H1 (cell line): ENCODE measurements at regions not wholly inside any gene's neighbourhood (a gene's known extent, or its start where the extent isn't known, plus 50 kb on each side); places are given as distances from the start of the nearest gene placed in this dataset.

Source experiments
- CTCF ChIA-PET: fragments of 300-600 bp; sonication (Branson Sonifier 250); formaldehyde crosslinking; loops from one replicate; lab custom pipeline; 2021; ENCODE audit not compliant: partially characterized antibody; lab: Charles Lee
- POLR2A ChIA-PET: fragments of 300-600 bp; sonication (Branson Sonifier 250); formaldehyde crosslinking; loops from one replicate; lab custom pipeline; 2021; ENCODE audit warnings: inconsistent platforms; ENCODE audit not compliant: partially characterized antibody; lab: Charles Lee
- DNase-seq, 2 experiments: peaks; one replicate each; pipeline versions ENCODE4 v3.0.0 to v3.0.0-alpha.2; 2010 to 2022; ENCODE audit warnings: low spot score in 2 of 2, low read depth in 1 of 2, mixed read lengths in 1 of 2
- FAIRE-seq: peaks from 2 replicates; lab custom pipeline; 2011; peaks lifted over from hg19 to GRCh38; lab: Jason Lieb, UNC
- H2AFZ ChIP-seq: 2 replicates; pipeline ENCODE4 v1.8.1; 2012; ENCODE audit warnings: low read length, inconsistent platforms
- H2AK5ac ChIP-seq: 2 replicates; pipeline ENCODE4 v1.6.1; 2013; ENCODE audit warnings: low read depth, low read length
- H2BK120ac ChIP-seq: replicated peaks from 2 replicates; pipeline ENCODE3; 2013; ENCODE audit warnings: low read depth, low read length, inconsistent platforms
- H2BK12ac ChIP-seq: 2 replicates; pipeline ENCODE4 v1.6.1; 2013; ENCODE audit warnings: low read depth, low read length
- H2BK15ac ChIP-seq: 2 replicates; pipeline ENCODE4 v1.6.1; 2013; ENCODE audit warnings: low read length
- H2BK20ac ChIP-seq: 2 replicates; pipeline ENCODE4 v1.6.1; 2013; ENCODE audit warnings: low read length
- H2BK5ac ChIP-seq: 2 replicates; pipeline ENCODE4 v1.6.1; 2013; ENCODE audit warnings: low read depth, low read length
- H3K14ac ChIP-seq: 2 replicates; pipeline ENCODE4 v1.6.1; 2013; ENCODE audit warnings: inconsistent platforms; ENCODE audit not compliant: insufficient read length
- H3K18ac ChIP-seq: 2 replicates; pipeline ENCODE4 v1.6.1; 2013; ENCODE audit warnings: low read length; ENCODE audit errors: extremely low read depth
- H3K23ac ChIP-seq: 2 replicates; pipeline ENCODE4 v1.6.1; 2013; ENCODE audit warnings: inconsistent platforms; ENCODE audit not compliant: insufficient read length
- H3K23me2 ChIP-seq: 2 replicates; pipeline ENCODE4 v1.6.1; 2013; ENCODE audit warnings: low read depth, low read length
- H3K27ac ChIP-seq: 2 replicates; pipeline ENCODE4 v1.6.1; 2011; ENCODE audit warnings: low read depth, low read length, inconsistent platforms
- H3K27me3 ChIP-seq, 4 experiments: replicated peaks in 1 of 4; 1 replicate in 1 of 4; 2 replicates in 3 of 4; pipeline versions ENCODE4 v1.6.1 to v1.8.1; 2011 to 2013; ENCODE audit warnings: low read length in 3 of 4, mild to moderate bottlenecking in 3 of 4, inconsistent platforms in 2 of 4, mixed read lengths in 2 of 4, moderate library complexity in 1 of 4; ENCODE audit not compliant: control insufficient read depth in 3 of 4, insufficient read depth in 3 of 4; ENCODE audit errors: extremely low read depth in 1 of 4
- H3K36me3 ChIP-seq, 4 experiments: 2 replicates each; pipeline versions ENCODE4 v1.6.1 to v1.8.1; 2011 to 2013; ENCODE audit warnings: mild to moderate bottlenecking in 4 of 4, low read length in 3 of 4, moderate library complexity in 2 of 4, control low read depth in 1 of 4, inconsistent platforms in 1 of 4; ENCODE audit not compliant: insufficient read depth in 4 of 4, control insufficient read depth in 2 of 4
- H3K4ac ChIP-seq: replicated peaks from 2 replicates; pipeline ENCODE3; 2013; ENCODE audit warnings: low read length, low read depth, mixed read lengths, inconsistent platforms; ENCODE audit not compliant: insufficient read length
- H3K4me1 ChIP-seq, 4 experiments: replicated peaks in 1 of 4; 1 replicate in 1 of 4; 2 replicates in 3 of 4; pipeline versions ENCODE4 v1.6.1 to v1.8.1; 2011 to 2013; ENCODE audit warnings: low read length in 3 of 4, inconsistent platforms in 2 of 4, mixed read lengths in 1 of 4; ENCODE audit not compliant: insufficient read depth in 4 of 4, control insufficient read depth in 3 of 4
- H3K4me2 ChIP-seq, 2 experiments: 2 replicates each; pipeline versions ENCODE4 v1.6.1 to v1.8.1; 2011 to 2013; ENCODE audit warnings: low read depth in 2 of 2, low read length in 2 of 2, control low read depth in 1 of 2, inconsistent platforms in 1 of 2, mild to moderate bottlenecking in 1 of 2; ENCODE audit not compliant: insufficient read depth in 1 of 2
- H3K4me3 ChIP-seq, 4 experiments: fragments of 200-600, 300-600 bp in 1 of 4; sonication (generic), shearing (Covaris generic), sonication (Bioruptor Twin) in 1 of 4; 2 replicates each; pipeline versions ENCODE4 v1.5.1 to v1.8.1; 2011 to 2016; ENCODE audit warnings: low read length in 4 of 4, low read depth in 3 of 4, control low read depth in 2 of 4, inconsistent platforms in 2 of 4, mild to moderate bottlenecking in 2 of 4, mixed read lengths in 1 of 4, moderate library complexity in 1 of 4; ENCODE audit not compliant: insufficient read depth in 2 of 4; ENCODE audit errors: extremely low read depth in 1 of 4
- H3K56ac ChIP-seq: replicated peaks from 2 replicates; pipeline ENCODE3; 2013; ENCODE audit warnings: low read depth, mild to moderate bottlenecking, mixed read lengths, low read length, inconsistent platforms; ENCODE audit not compliant: insufficient read length
- H3K79me1 ChIP-seq: 2 replicates; pipeline ENCODE4 v1.6.1; 2013; ENCODE audit warnings: low read depth, low read length, control low read depth
- H3K79me2 ChIP-seq, 2 experiments: 2 replicates each; pipeline versions ENCODE4 v1.6.1 to v1.8.1; 2012 to 2013; ENCODE audit warnings: low read length in 2 of 2, mild to moderate bottlenecking in 2 of 2, inconsistent platforms in 1 of 2; ENCODE audit not compliant: insufficient read depth in 2 of 2, control insufficient read depth in 1 of 2
- H3K9ac ChIP-seq, 4 experiments: replicated peaks in 1 of 4; 1 replicate in 1 of 4; 2 replicates in 3 of 4; pipeline versions ENCODE4 v1.6.1 to v1.8.1; 2011 to 2013; ENCODE audit warnings: low read depth in 3 of 4, low read length in 3 of 4, control low read depth in 2 of 4, mild to moderate bottlenecking in 2 of 4, moderate library complexity in 2 of 4, inconsistent platforms in 1 of 4; ENCODE audit errors: extremely low read depth in 1 of 4
- H3K9me3 ChIP-seq, 2 experiments: 2 replicates each; pipeline versions ENCODE4 v1.6.1 to v1.8.1; 2012 to 2013; ENCODE audit warnings: mild to moderate bottlenecking in 2 of 2, moderate library complexity in 2 of 2, control low read depth in 1 of 2, inconsistent platforms in 1 of 2, low read depth in 1 of 2, low read length in 1 of 2, mixed read lengths in 1 of 2; ENCODE audit not compliant: insufficient read depth in 2 of 2
- H4K20me1 ChIP-seq, 2 experiments: replicated peaks in 1 of 2; 2 replicates each; pipeline versions ENCODE3 to v1.8.1; 2011 to 2013; ENCODE audit warnings: inconsistent platforms in 2 of 2, low read length in 2 of 2, mild to moderate bottlenecking in 1 of 2; ENCODE audit not compliant: insufficient read depth in 2 of 2, control insufficient read depth in 1 of 2
- H4K5ac ChIP-seq: 2 replicates; pipeline ENCODE4 v1.6.1; 2013; ENCODE audit warnings: low read length, low read depth, mixed read lengths, inconsistent platforms; ENCODE audit not compliant: insufficient read length
- H4K8ac ChIP-seq: 2 replicates; pipeline ENCODE4 v1.8.0; 2013; ENCODE audit warnings: mild to moderate bottlenecking, moderate library complexity, low read length, inconsistent platforms; ENCODE audit not compliant: insufficient read depth; ENCODE audit errors: extremely low read depth
- H4K91ac ChIP-seq: replicated peaks from 2 replicates; pipeline ENCODE3; 2013; ENCODE audit warnings: low read length, mixed read lengths, inconsistent platforms; ENCODE audit not compliant: insufficient read length
- BACH1 ChIP-seq: IDR thresholded peaks from 2 replicates; pipeline ENCODE4 v1.6.1; 2012; ENCODE audit warnings: low read length, improper control_type of control experiment
- CBX8 ChIP-seq: fragments of 300-800, 300-1000 bp; sonication (generic); IDR thresholded peaks from 2 replicates; pipeline ENCODE4 v1.7.1; 2016; ENCODE audit warnings: low read depth, low read length, borderline replicate concordance
- EGR1 ChIP-seq: IDR thresholded peaks from 2 replicates; pipeline ENCODE4 v1.6.1; 2011; ENCODE audit warnings: low read depth, low read length, borderline replicate concordance
- GABPA ChIP-seq: IDR thresholded peaks from 2 replicates; pipeline ENCODE4 v1.6.1; 2011; ENCODE audit warnings: mild to moderate bottlenecking, low read length, moderate library complexity, borderline replicate concordance; ENCODE audit not compliant: insufficient read depth
- POU5F1 ChIP-seq: IDR thresholded peaks from 2 replicates; pipeline ENCODE4 v1.6.1; 2011; ENCODE audit warnings: low read depth, mild to moderate bottlenecking, low read length, moderate library complexity
- RAD21 ChIP-seq, 2 experiments: IDR thresholded peaks in 1 of 2; conservative IDR thresholded peaks in 1 of 2; 2 replicates each; pipeline ENCODE4 v1.6.1; 2011; ENCODE audit warnings: low read depth in 2 of 2, low read length in 2 of 2, improper control_type of control experiment in 1 of 2, inconsistent platforms in 1 of 2, mild to moderate bottlenecking in 1 of 2, moderate library complexity in 1 of 2
- RBBP5 ChIP-seq: IDR thresholded peaks from 2 replicates; pipeline ENCODE4 v1.7.1; 2012; ENCODE audit warnings: low read depth, mild to moderate bottlenecking, inconsistent platforms, low read length, moderate library complexity, borderline replicate concordance
- RXRA ChIP-seq: IDR thresholded peaks from 2 replicates; pipeline ENCODE4 v1.6.1; 2011; ENCODE audit warnings: low read depth, mild to moderate bottlenecking, low read length, moderate library complexity; ENCODE audit not compliant: insufficient read depth
- SAP30 ChIP-seq: fragments of 300-600 bp; sonication (generic); IDR thresholded peaks from 2 replicates; pipeline ENCODE4 v1.7.1; 2012; ENCODE audit warnings: low read length, moderate library complexity, mild to moderate bottlenecking, inconsistent platforms; ENCODE audit not compliant: insufficient read depth, insufficient replicate concordance
- SP1 ChIP-seq: IDR thresholded peaks from 2 replicates; pipeline ENCODE4 v1.6.1; 2011; ENCODE audit warnings: low read depth, low read length
- SP2 ChIP-seq: IDR thresholded peaks from 2 replicates; pipeline ENCODE4 v1.6.1; 2012; ENCODE audit warnings: mild to moderate bottlenecking, low read length, inconsistent platforms
- SUZ12 ChIP-seq: fragments of 200-600 bp; sonication (generic); IDR thresholded peaks from 2 replicates; pipeline ENCODE4 v1.6.1; 2012; ENCODE audit warnings: mild to moderate bottlenecking, inconsistent platforms, low read length, moderate library complexity, mixed read lengths
- YY1 ChIP-seq: IDR thresholded peaks from 2 replicates; pipeline ENCODE4 v1.6.1; 2011; ENCODE audit warnings: low read depth, mild to moderate bottlenecking, low read length
- WGBS, 2 experiments: shearing (Covaris generic) in 1 of 2; methylation state at CpG; one replicate each; pipeline versions ENCODE4 v1.1.6 to v1.1.7; 2013 to 2015; ENCODE audit warnings: low lambda C conversion rate in 2 of 2, mixed read lengths in 2 of 2, inconsistent platforms in 1 of 2, low coverage in 1 of 2, missing lambda C conversion rate in 1 of 2; ENCODE audit not compliant: insufficient replicate concordance in 2 of 2, insufficient coverage in 1 of 2, insufficient read length in 1 of 2; ENCODE audit errors: extremely low coverage in 1 of 2, missing lambda C conversion rate in 1 of 2; 5-methylcytosine and 5-hydroxymethylcytosine counted together
- TF ChIP-seq, protein P1 (sequence below): IDR thresholded peaks from 2 replicates; pipeline ENCODE4 v1.6.1; 2011; ENCODE audit warnings: low read length, improper control_type of control experiment

DNA sequence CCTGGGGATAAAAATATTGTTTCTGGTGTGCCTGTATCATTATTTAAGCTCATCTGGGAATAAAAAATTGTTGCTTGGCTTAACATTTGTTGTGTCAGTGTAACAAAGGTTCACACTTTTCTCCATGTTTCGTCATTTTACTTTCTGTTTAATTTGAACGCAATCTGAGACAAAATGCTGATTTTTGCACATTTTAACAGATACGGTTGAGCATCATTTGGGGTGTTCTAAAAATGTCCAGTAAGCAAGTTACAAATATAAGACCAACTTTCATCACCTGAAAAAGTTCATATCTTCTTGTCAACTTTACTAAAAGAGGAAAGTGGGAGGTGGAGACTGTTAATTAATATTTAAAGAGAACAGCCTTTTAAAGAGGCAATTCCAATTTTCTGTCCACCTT is 134.8 kb upstream of the CNTN4 start:
- no peak for DNase-seq
- H4K5ac ChIP-seq, result no peak overlapping the region
- 93% methylated on average over 3 of the region's 3 CpGs; no CpG with 5 or more reads in 1 of the 2 experiments for WGBS, 2 experiments
- no peak overlapping the region for H3K18ac ChIP-seq
- H4K91ac ChIP-seq, result no peak overlapping the region
- no peak overlapping the region for H3K4me2 ChIP-seq
- no peak overlapping the region for H3K56ac ChIP-seq
- H4K8ac ChIP-seq, result no peak overlapping the region
- H3K14ac ChIP-seq, result no peak overlapping the region
- H3K79me2 ChIP-seq, result no peaks in the 10 kb centered on the region
- no peak overlapping the region for H2AFZ ChIP-seq
- H3K4me1 ChIP-seq, result no peaks in the 10 kb centered on the region
- no peaks in the 10 kb centered on the region for H3K9me3 ChIP-seq
- CTCF ChIA-PET, result interaction anchor here (0.9 to 1.2 kb wide), 2 partner anchors 24 to 1055 kb away, joined by 4 read pairs; no protein-coding TSS in a partner anchor
- no peaks in the 10 kb centered on the region for H3K36me3 ChIP-seq
- no peak overlapping the region for H2BK5ac ChIP-seq
- no peak overlapping the region for H2BK15ac ChIP-seq
- no peak overlapping the region for H2BK120ac ChIP-seq
- no peak overlapping the region for H3K4me3 ChIP-seq
- H2BK12ac ChIP-seq, result no peak overlapping the region
- no peaks in the 10 kb centered on the region for H3K79me1 ChIP-seq
- no peaks in the 10 kb centered on the region for H3K23me2 ChIP-seq
- H3K23ac ChIP-seq, result no peak overlapping the region
- no peak overlapping the region for H2AK5ac ChIP-seq
- no peak for FAIRE-seq
- no peak overlapping the region for H3K9ac ChIP-seq
- no peak overlapping the region for H3K27ac ChIP-seq
- H4K20me1 ChIP-seq, result no peaks in the 10 kb centered on the region
- POLR2A ChIA-PET, result interaction anchor here (0.6 kb wide), 1 partner anchor 31 kb away, joined by 3 read pairs; no protein-coding TSS in a partner anchor
- H3K4ac ChIP-seq, result no peak overlapping the region
- no peak overlapping the region for H2BK20ac ChIP-seq
- H3K27me3 ChIP-seq, result no peaks in the 10 kb centered on the region
- TF ChIP-seq RXRA (no peak), CBX8 (no peak), SP1 (no peak), YY1 (no peak), SAP30 (no peak), RBBP5 (no peak), EGR1 (no peak), POU5F1 (no peak), GABPA (no peak), SUZ12 (no peak), SP2 (no peak), BACH1 (no peak), RAD21 (IDR thresholded peaks at IDR 0.05 in 1 of 2, conservative IDR thresholded peaks at IDR 0.05 in 1 of 2; ENCODE audit: low read depth in 2 of 2, low read length in 2 of 2) (no peak)
- TF ChIP-seq, protein P1, sequence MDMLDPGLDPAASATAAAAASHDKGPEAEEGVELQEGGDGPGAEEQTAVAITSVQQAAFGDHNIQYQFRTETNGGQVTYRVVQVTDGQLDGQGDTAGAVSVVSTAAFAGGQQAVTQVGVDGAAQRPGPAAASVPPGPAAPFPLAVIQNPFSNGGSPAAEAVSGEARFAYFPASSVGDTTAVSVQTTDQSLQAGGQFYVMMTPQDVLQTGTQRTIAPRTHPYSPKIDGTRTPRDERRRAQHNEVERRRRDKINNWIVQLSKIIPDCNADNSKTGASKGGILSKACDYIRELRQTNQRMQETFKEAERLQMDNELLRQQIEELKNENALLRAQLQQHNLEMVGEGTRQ, result no peak
